Caco-2 (cell line): ENCODE measurements at regions not wholly inside any gene's neighbourhood (a gene's known extent, or its start where the extent isn't known, plus 50 kb on each side); places are given as distances from the start of the nearest gene placed in this dataset.

Experiments
- BruUV-seq: library from RNA; stranded (reverse); fragments of 400-500 nt; replicated peaks from 2 replicates; lab custom pipeline; 2021; lab: Mats Ljungman, UMichigan
- CTCF ChIA-PET: fragments of 300-600 bp; sonication (Branson Sonifier 250); formaldehyde crosslinking; loops from one replicate; lab custom pipeline; 2022; ENCODE audit warnings: antibody characterized with exemption; lab: Charles Lee
- POLR2A ChIA-PET: fragments of 300-600 bp; sonication (Branson Sonifier 250); formaldehyde crosslinking; loops from one replicate; lab custom pipeline; 2022; ENCODE audit warnings: antibody characterized with exemption; lab: Charles Lee
- DNase-seq, 2 experiments: peaks; one replicate each; pipeline versions ENCODE4 v3.0.0 to v3.0.0-alpha.2; 2020 to 2022
- H3K27me3 ChIP-seq: replicated peaks from 2 replicates; pipeline ENCODE4 v1.6.0; 2011; ENCODE audit warnings: low read length; ENCODE audit not compliant: control insufficient read depth, insufficient read depth
- H3K36me3 ChIP-seq: 2 replicates; pipeline ENCODE4 v1.5.1; 2011; ENCODE audit warnings: low read length; ENCODE audit not compliant: control insufficient read depth, insufficient read depth
- H3K4me1 ChIP-seq: fragments of 250-450 bp; sonication (Bioruptor Pico); 2 replicates; pipeline ENCODE4 v1.5.1; 2020; ENCODE audit warnings: mild to moderate bottlenecking
- H3K4me3 ChIP-seq: 2 replicates; pipeline ENCODE4 v1.5.1; 2011; ENCODE audit warnings: low read depth, mild to moderate bottlenecking, control low read depth, low read length
- H3K9me3 ChIP-seq: fragments of 250-450 bp; sonication (Bioruptor Pico); 2 replicates; pipeline ENCODE4 v1.5.1; 2020; ENCODE audit warnings: mild to moderate bottlenecking, moderate library complexity
- H3K27ac Mint-ChIP-seq: one replicate; pipeline ENCODE4 v1.8.0; 2022; ENCODE audit warnings: mixed read lengths; ENCODE audit not compliant: unreplicated experiment
- H3K27me3 Mint-ChIP-seq: one replicate; pipeline ENCODE4 v1.8.0; 2022; ENCODE audit warnings: mixed read lengths; ENCODE audit not compliant: insufficient read depth, unreplicated experiment
- H3K36me3 Mint-ChIP-seq: one replicate; pipeline ENCODE4 v1.8.0; 2022; ENCODE audit warnings: mild to moderate bottlenecking, mixed read lengths; ENCODE audit not compliant: insufficient read depth, unreplicated experiment
- H3K4me1 Mint-ChIP-seq: one replicate; pipeline ENCODE4 v1.8.0; 2022; ENCODE audit warnings: low read depth, mixed read lengths; ENCODE audit not compliant: unreplicated experiment
- H3K4me3 Mint-ChIP-seq: one replicate; pipeline ENCODE4 v1.8.0; 2022; ENCODE audit warnings: mild to moderate bottlenecking, moderate library complexity, mixed read lengths; ENCODE audit not compliant: unreplicated experiment
- H3K9me3 Mint-ChIP-seq: one replicate; pipeline ENCODE4 v1.8.0; 2022; ENCODE audit warnings: mixed read lengths; ENCODE audit not compliant: unreplicated experiment
- intact Hi-C: fragments of 100-400 bp; cut with micrococcal nuclease; formaldehyde crosslinking; loops from one replicate; pipeline ENCODE4 v1.10.0; 2022; ENCODE audit not compliant: unreplicated experiment
- TF ChIP-seq, protein P1 (sequence below), 2 experiments: fragments of 200-600 bp in 1 of 2; IDR thresholded peaks; 1 replicate in 1 of 2; 2 replicates in 1 of 2; pipeline versions ENCODE4 v1.5.1 to v1.8.0; 2011 to 2022; ENCODE audit warnings: antibody characterized with exemption in 1 of 2, control low read depth in 1 of 2, inconsistent platforms in 1 of 2, low read depth in 1 of 2, low read length in 1 of 2, mild to moderate bottlenecking in 1 of 2, moderate library complexity in 1 of 2; ENCODE audit not compliant: insufficient read depth in 1 of 2, severe bottlenecking in 1 of 2, unreplicated experiment in 1 of 2

- peak overlapping the region; percentile 4 for H3K27ac Mint-ChIP-seq
- BruUV-seq = no TSS peak
These were observed 50.5 kb upstream of the COL5A1 start for GRCh38 chr9:134591082-134591571.

DNA sequence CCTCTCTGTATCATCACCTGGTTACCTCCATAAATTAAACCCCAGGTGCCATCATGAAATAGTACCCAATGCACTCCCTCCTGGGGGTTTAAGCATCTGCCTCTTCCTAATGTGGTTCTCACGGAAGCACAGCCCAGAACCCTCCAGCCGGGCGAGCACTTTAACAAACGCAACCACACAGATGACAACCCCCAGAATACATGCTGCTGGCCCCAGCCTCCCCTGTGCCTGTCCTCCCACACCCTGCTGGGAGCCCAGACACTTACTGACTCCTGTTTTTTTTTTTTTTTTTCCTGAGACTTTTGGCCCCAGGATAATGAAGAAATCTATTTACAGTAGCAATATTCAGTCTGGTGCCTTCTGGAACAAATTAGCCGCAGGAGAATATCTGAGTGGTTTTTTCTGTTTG is 50.0 kb upstream of the COL5A1 start:
- DNase-seq = no peak
- Histone ChIP-seq H3K9me3 (no peaks in the 10 kb centered on the region), H3K36me3 (no peaks in the 10 kb centered on the region), H3K27me3 (no peaks in the 10 kb centered on the region), H3K4me3 (no peak overlapping the region), H3K4me1 (peaks cover 24% of the 10 kb centered on the region)
- H3K36me3 Mint-ChIP-seq = no peaks in the 10 kb centered on the region
- ChIA-PET CTCF (no interaction called here), POLR2A (no interaction called here)
- H3K27me3 Mint-ChIP-seq = no peaks in the 10 kb centered on the region
- H3K4me1 Mint-ChIP-seq = peaks cover 20% of the 10 kb centered on the region
- TF ChIP-seq, protein P1, sequence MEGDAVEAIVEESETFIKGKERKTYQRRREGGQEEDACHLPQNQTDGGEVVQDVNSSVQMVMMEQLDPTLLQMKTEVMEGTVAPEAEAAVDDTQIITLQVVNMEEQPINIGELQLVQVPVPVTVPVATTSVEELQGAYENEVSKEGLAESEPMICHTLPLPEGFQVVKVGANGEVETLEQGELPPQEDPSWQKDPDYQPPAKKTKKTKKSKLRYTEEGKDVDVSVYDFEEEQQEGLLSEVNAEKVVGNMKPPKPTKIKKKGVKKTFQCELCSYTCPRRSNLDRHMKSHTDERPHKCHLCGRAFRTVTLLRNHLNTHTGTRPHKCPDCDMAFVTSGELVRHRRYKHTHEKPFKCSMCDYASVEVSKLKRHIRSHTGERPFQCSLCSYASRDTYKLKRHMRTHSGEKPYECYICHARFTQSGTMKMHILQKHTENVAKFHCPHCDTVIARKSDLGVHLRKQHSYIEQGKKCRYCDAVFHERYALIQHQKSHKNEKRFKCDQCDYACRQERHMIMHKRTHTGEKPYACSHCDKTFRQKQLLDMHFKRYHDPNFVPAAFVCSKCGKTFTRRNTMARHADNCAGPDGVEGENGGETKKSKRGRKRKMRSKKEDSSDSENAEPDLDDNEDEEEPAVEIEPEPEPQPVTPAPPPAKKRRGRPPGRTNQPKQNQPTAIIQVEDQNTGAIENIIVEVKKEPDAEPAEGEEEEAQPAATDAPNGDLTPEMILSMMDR (IDR thresholded peaks at IDR 0.05; ENCODE audit: insufficient read depth in 1 of 2, low read depth in 1 of 2, low read length in 1 of 2, severe bottlenecking in 1 of 2, unreplicated experiment in 1 of 2) = no peak
- peak overlapping the region; percentile 4 for H3K27ac Mint-ChIP-seq
- no peak overlapping the region for H3K4me3 Mint-ChIP-seq
- no peaks in the 10 kb centered on the region for H3K9me3 Mint-ChIP-seq
- intact Hi-C loops = no loop called here
- no TSS peak for BruUV-seq

More at GRCh38 chr9:134591082-134591571, 50.5 kb upstream of the COL5A1 start:
- Mint-ChIP-seq H3K9me3 (no peaks in the 10 kb centered on the region), H3K27me3 (no peaks in the 10 kb centered on the region), H3K36me3 (no peaks in the 10 kb centered on the region), H3K4me1 (peaks cover 20% of the 10 kb centered on the region), H3K4me3 (no peak overlapping the region)
- no peaks in the 10 kb centered on the region for H3K9me3 ChIP-seq
- CTCF ChIA-PET = no interaction called here
- no peaks in the 10 kb centered on the region for H3K36me3 ChIP-seq
- intact Hi-C loops = no loop called here
- no peak overlapping the region for H3K4me3 ChIP-seq
- no peak for DNase-seq
- peaks cover 24% of the 10 kb centered on the region for H3K4me1 ChIP-seq
- TF ChIP-seq, protein P1 (IDR thresholded peaks at IDR 0.05; ENCODE audit: insufficient read depth in 1 of 2, low read depth in 1 of 2, low read length in 1 of 2, severe bottlenecking in 1 of 2, unreplicated experiment in 1 of 2) = no peak
- POLR2A ChIA-PET = no interaction called here
- H3K27me3 ChIP-seq = no peaks in the 10 kb centered on the region
